NB4 (cell line): ENCODE measurements at regions not wholly inside any gene's neighbourhood (a gene's known extent, or its start where the extent isn't known, plus 50 kb on each side); places are given as distances from the start of the nearest gene placed in this dataset.

Experiments used
- POLR2A ChIP-seq: IDR thresholded peaks from 2 replicates; pipeline ENCODE4 v1.6.1; 2011; ENCODE audit warnings: mild to moderate bottlenecking; ENCODE audit not compliant: insufficient read length; ENCODE audit errors: extremely low read depth
- TF ChIP-seq, protein P1 (sequence below): IDR thresholded peaks from one replicate; pipeline ENCODE4 v1.5.1; 2012; ENCODE audit warnings: low read depth, low read length

DNA sequence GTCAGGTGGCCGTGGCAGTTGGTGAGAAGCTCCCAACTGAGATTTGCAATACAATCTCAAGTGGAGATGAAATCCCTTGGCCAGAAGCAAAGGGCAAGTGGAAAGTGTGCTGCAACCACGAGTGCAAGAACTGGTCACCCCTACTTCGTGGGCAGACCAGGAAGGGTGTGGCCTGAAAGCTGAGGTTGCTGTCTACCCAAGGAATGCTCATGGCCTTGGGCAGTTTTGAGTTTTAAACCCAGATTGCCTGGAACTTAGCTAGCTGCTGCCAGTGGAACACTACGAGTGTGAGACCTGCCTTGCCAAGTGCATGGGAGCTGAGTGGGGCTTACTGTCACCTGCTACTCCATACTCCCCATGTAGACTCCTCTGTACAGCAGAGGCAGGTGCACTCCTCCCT lies 113.3 kb upstream of the FAT3 start:
- no peak for TF ChIP-seq POLR2A
- TF ChIP-seq, protein P1, sequence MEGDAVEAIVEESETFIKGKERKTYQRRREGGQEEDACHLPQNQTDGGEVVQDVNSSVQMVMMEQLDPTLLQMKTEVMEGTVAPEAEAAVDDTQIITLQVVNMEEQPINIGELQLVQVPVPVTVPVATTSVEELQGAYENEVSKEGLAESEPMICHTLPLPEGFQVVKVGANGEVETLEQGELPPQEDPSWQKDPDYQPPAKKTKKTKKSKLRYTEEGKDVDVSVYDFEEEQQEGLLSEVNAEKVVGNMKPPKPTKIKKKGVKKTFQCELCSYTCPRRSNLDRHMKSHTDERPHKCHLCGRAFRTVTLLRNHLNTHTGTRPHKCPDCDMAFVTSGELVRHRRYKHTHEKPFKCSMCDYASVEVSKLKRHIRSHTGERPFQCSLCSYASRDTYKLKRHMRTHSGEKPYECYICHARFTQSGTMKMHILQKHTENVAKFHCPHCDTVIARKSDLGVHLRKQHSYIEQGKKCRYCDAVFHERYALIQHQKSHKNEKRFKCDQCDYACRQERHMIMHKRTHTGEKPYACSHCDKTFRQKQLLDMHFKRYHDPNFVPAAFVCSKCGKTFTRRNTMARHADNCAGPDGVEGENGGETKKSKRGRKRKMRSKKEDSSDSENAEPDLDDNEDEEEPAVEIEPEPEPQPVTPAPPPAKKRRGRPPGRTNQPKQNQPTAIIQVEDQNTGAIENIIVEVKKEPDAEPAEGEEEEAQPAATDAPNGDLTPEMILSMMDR, result no peak
